Activated T-helper 1 cell treated with anti-CD3 and anti-CD28 coated beads, Interleukin-12 subunit alpha, Interleukin-12 subunit beta, Interleukin-2, Interleukin-4 antibody, amounts not matched to agents 30 ng/mL and 10 ng/mL and 1 ng/mL, durations not matched to agents 14 hours and 24 hours and 36 hours (primary cell): ENCODE measurements at regions not wholly inside any gene's neighbourhood (a gene's known extent, or its start where the extent isn't known, plus 50 kb on each side); places are given as distances from the start of the nearest gene placed in this dataset.

Experiments used
- DNase-seq: peaks from one replicate; pipeline ENCODE4 v3.0.0; 2021; ENCODE audit warnings: low spot score
- H3K27ac Mint-ChIP-seq: one replicate; pipeline ENCODE4 v1.8.0; 2021; ENCODE audit warnings: mild to moderate bottlenecking, mixed read lengths
- H3K27me3 Mint-ChIP-seq: one replicate; pipeline ENCODE4 v1.8.0; 2022; ENCODE audit warnings: mild to moderate bottlenecking, moderate library complexity, mixed read lengths; ENCODE audit not compliant: insufficient read depth
- H3K36me3 Mint-ChIP-seq: one replicate; pipeline ENCODE4 v1.8.0; 2021; ENCODE audit warnings: low read depth, mixed read lengths
- H3K4me1 Mint-ChIP-seq: one replicate; pipeline ENCODE4 v1.8.0; 2021; ENCODE audit warnings: low read depth, mixed read lengths
- H3K4me3 Mint-ChIP-seq: one replicate; pipeline ENCODE4 v1.8.0; 2021; ENCODE audit warnings: mild to moderate bottlenecking, moderate library complexity, mixed read lengths
- H3K9me3 Mint-ChIP-seq: one replicate; pipeline ENCODE4 v1.8.0; 2021; ENCODE audit warnings: mixed read lengths
- intact Hi-C: fragments of 100-400 bp; cut with micrococcal nuclease; formaldehyde crosslinking; loops from one replicate; pipeline ENCODE4 v1.15.1; 2024

GRCh38 chr9:121563881-121564460 is 64.3 kb upstream of the GGTA1 start:
- H3K9me3 Mint-ChIP-seq, result no peaks in the 10 kb centered on the region
- intact Hi-C loops, result no loop called here
- H3K4me3 Mint-ChIP-seq, result no peak overlapping the region
- H3K36me3 Mint-ChIP-seq, result no peaks in the 10 kb centered on the region
- DNase-seq, result no peak
- peaks cover 4% of the 10 kb centered on the region for H3K27me3 Mint-ChIP-seq
- H3K27ac Mint-ChIP-seq, result no peak overlapping the region
- no peaks in the 10 kb centered on the region for H3K4me1 Mint-ChIP-seq

- no peak for DNase-seq
- H3K27me3 Mint-ChIP-seq, result peaks cover 4% of the 10 kb centered on the region
- no peaks in the 10 kb centered on the region for H3K36me3 Mint-ChIP-seq
- no peak overlapping the region for H3K27ac Mint-ChIP-seq
- no peaks in the 10 kb centered on the region for H3K4me1 Mint-ChIP-seq
- intact Hi-C loops, result no loop called here
- no peak overlapping the region for H3K4me3 Mint-ChIP-seq
- no peaks in the 10 kb centered on the region for H3K9me3 Mint-ChIP-seq
Measured at GRCh38 chr9:121564504-121565260, 65.0 kb upstream of the GGTA1 start.

GRCh38 chr9:121566481-121567465 is 67.1 kb upstream of the GGTA1 start:
- no peak for DNase-seq
- intact Hi-C loops, result no loop called here
- H3K27me3 Mint-ChIP-seq, result peaks cover 4% of the 10 kb centered on the region
- no peaks in the 10 kb centered on the region for H3K9me3 Mint-ChIP-seq
- no peaks in the 10 kb centered on the region for H3K36me3 Mint-ChIP-seq
- H3K27ac Mint-ChIP-seq, result no peak overlapping the region
- no peak overlapping the region for H3K4me3 Mint-ChIP-seq
- H3K4me1 Mint-ChIP-seq, result no peaks in the 10 kb centered on the region

GRCh38 chr9:121567500-121568342 is 68.1 kb upstream of the GGTA1 start:
- DNase-seq, result no peak
- Mint-ChIP-seq H3K36me3 (no peaks in the 10 kb centered on the region), H3K27ac (no peak overlapping the region), H3K9me3 (no peaks in the 10 kb centered on the region), H3K27me3 (peaks cover 6% of the 10 kb centered on the region), H3K4me1 (no peaks in the 10 kb centered on the region), H3K4me3 (no peak overlapping the region)
- intact Hi-C loops, result no loop called here

GRCh38 chr9:121568343-121569265 is 69.0 kb upstream of the GGTA1 start:
- Mint-ChIP-seq H3K27me3 (peaks cover 3% of the 10 kb centered on the region), H3K4me3 (no peak overlapping the region), H3K9me3 (no peaks in the 10 kb centered on the region), H3K4me1 (no peaks in the 10 kb centered on the region), H3K27ac (no peak overlapping the region), H3K36me3 (no peaks in the 10 kb centered on the region)
- intact Hi-C loops, result no loop called here
- no peak for DNase-seq

- H3K4me1 Mint-ChIP-seq, result no peaks in the 10 kb centered on the region
- H3K36me3 Mint-ChIP-seq, result no peaks in the 10 kb centered on the region
- intact Hi-C loops, result no loop called here
- peaks cover 3% of the 10 kb centered on the region for H3K27me3 Mint-ChIP-seq
- H3K4me3 Mint-ChIP-seq, result no peak overlapping the region
- H3K27ac Mint-ChIP-seq, result no peak overlapping the region
- no peak for DNase-seq
- H3K9me3 Mint-ChIP-seq, result no peaks in the 10 kb centered on the region
Measured at GRCh38 chr9:121569266-121569648, 69.6 kb upstream of the GGTA1 start.

GRCh38 chr9:121572581-121572980 is 72.9 kb upstream of the GGTA1 start:
- Mint-ChIP-seq H3K36me3 (no peaks in the 10 kb centered on the region), H3K4me1 (no peaks in the 10 kb centered on the region), H3K4me3 (no peak overlapping the region), H3K27me3 (peaks cover 3% of the 10 kb centered on the region), H3K9me3 (no peaks in the 10 kb centered on the region), H3K27ac (no peak overlapping the region)
- intact Hi-C loops, result no loop called here
- DNase-seq, result no peak

- no peak for DNase-seq
- Mint-ChIP-seq H3K4me3 (no peak overlapping the region), H3K27me3 (peaks cover 3% of the 10 kb centered on the region), H3K9me3 (no peaks in the 10 kb centered on the region), H3K4me1 (no peaks in the 10 kb centered on the region), H3K36me3 (no peaks in the 10 kb centered on the region), H3K27ac (no peak overlapping the region)
- intact Hi-C loops, result no loop called here
Measured at GRCh38 chr9:121573717-121574485, 74.3 kb upstream of the GGTA1 start.

GRCh38 chr9:121574774-121575519 is 75.3 kb upstream of the GGTA1 start:
- no peak for DNase-seq
- Mint-ChIP-seq H3K4me3 (no peak overlapping the region), H3K27me3 (peaks cover 3% of the 10 kb centered on the region), H3K36me3 (no peaks in the 10 kb centered on the region), H3K27ac (no peak overlapping the region), H3K9me3 (no peaks in the 10 kb centered on the region), H3K4me1 (no peaks in the 10 kb centered on the region)
- intact Hi-C loops, result no loop called here

- intact Hi-C loops, result no loop called here
- no peak overlapping the region for H3K4me3 Mint-ChIP-seq
- no peaks in the 10 kb centered on the region for H3K9me3 Mint-ChIP-seq
- H3K36me3 Mint-ChIP-seq, result no peaks in the 10 kb centered on the region
- peaks cover 3% of the 10 kb centered on the region for H3K27me3 Mint-ChIP-seq
- DNase-seq, result no peak
- no peaks in the 10 kb centered on the region for H3K4me1 Mint-ChIP-seq
- H3K27ac Mint-ChIP-seq, result no peak overlapping the region
Measured at GRCh38 chr9:121576281-121577075, 75.0 kb upstream of the DAB2IP start.
